ENCODE measurements at regions not wholly inside any gene's neighbourhood (a gene's known extent, or its start where the extent isn't known, plus 50 kb on each side); places are given as distances from the start of the nearest gene placed in this dataset.

DNA sequence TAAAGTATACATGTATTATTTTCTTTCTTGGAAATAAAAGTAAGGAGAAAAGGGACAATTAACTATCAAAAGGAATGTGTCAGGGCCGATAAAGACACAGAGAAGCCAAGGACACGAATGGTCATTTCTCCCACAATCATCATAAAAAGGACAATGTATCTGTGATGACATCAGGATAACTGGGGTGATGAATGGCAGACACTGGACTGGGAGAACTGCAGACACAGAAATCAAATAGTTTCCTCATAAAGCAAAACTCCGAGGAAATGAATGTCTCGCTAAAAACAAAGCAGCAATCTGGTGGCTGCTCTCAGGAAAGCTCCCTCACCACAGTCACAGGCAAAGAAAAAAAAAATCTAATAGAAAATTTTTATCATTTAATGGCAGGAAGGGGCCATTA, 69.3 kb upstream of the NPY start:
- DNase-seq = no peak

GRCh38 chr7:24216576-24217125, 67.3 kb upstream of the NPY start:
- no peak for DNase-seq

DNA sequence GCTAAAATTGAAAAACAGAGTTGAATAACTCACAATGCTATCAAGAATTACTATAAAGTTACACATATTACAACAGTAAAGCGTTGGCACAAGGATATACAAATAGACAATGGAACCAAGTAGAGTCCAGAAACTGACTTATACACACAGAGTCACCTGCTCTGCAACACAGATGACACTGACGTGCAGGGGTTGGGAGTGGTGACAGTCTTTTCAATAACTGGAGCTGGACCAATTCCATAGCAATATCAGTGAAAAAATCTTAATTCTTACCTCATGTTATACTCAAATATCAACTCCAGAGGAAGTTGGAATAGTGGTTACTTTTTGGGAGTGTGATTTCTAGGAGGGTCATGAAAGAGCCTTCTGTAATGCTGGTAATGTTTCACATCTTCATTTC, 62.5 kb upstream of the NPY start:
- no peak for DNase-seq

- DNase-seq = no peak
Observed at GRCh38 chr7:24227068-24227467, 56.9 kb upstream of the NPY start.

- DNase-seq = peak; percentile 2 to 43 (median 8)
Observed at GRCh38 chr7:24227603-24228359, 56.2 kb upstream of the NPY start.

DNA sequence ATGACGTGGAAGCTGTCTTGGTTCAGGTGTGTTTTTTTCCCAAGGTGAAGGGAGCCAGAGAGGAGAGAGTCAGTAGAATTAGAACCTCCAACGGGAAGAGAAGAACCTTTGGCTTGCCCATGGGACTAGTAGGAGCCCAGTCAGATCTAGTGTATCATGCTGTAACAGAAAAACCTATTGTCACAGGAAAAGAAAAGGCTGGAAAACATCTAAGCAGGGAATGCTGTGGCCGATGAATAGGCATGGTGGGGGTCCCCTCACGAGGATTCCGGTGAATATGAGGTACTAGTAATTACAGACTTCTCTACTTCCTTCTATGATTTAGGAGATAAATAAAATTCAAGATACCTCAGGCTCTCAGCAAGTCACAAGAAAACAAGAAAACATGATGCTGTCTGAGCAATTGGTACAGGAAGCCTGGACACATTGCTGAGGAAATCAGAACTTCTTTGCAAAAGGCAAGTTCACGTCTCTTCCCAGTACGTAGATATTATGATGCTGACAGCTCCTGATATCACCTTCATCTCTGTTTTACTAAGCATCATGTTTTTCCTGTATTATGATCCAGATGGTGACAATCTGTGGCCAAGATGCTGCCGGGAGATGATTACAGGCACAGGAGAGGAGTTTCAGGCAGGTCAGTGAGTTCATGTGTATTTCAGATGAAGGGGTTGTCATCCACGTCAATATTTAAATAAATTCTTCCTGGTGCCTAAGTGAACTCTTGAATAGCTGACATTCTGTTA, 54.3 kb upstream of the NPY start:
- DNase-seq = no peak

- no peak for DNase-seq
Observed at GRCh38 chr7:24231493-24231892, 52.5 kb upstream of the NPY start.

- DNase-seq = no peak
Observed at GRCh38 chr7:24233386-24233785, 50.6 kb upstream of the NPY start.

Measured in suppressor macrophage (primary cell).